HG02678 (cell line): ENCODE measurements at regions not wholly inside any gene's neighbourhood (a gene's known extent, or its start where the extent isn't known, plus 50 kb on each side); places are given as distances from the start of the nearest gene placed in this dataset.
"Not testable (repeated sequence)": the region's sequence is repeated elsewhere in the genome, so short reads cannot be mapped to it uniquely, and the experiment has no call there.

Experiments
- ATAC-seq: cut with Tn5 transposase; IDR thresholded peaks from one replicate; pipeline ENCODE4 v1.9.1; 2021; ENCODE audit warnings: mild to moderate bottlenecking, moderate library complexity; ENCODE audit not compliant: unreplicated experiment

DNA sequence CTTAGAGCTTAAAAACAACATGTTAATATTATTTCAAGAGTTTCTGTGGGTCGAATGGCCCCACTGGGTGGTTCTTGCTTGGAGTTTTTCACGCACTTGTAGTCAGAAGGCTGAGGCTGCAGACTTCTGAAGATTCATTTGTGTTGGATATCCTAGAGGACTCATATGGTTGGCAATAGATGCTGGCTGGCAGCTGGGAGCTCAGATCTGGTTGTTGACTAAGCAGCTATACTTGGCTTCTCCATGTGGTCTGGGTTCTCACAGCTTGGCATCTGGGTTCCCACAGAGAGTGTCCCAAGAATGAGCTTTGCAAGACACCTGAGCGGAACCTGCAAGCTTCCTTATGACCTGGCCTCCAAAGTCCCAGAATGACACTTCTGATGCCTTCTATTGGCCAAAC is 163.9 kb upstream of the ZC3H12C start:
- no peak for ATAC-seq

DNA sequence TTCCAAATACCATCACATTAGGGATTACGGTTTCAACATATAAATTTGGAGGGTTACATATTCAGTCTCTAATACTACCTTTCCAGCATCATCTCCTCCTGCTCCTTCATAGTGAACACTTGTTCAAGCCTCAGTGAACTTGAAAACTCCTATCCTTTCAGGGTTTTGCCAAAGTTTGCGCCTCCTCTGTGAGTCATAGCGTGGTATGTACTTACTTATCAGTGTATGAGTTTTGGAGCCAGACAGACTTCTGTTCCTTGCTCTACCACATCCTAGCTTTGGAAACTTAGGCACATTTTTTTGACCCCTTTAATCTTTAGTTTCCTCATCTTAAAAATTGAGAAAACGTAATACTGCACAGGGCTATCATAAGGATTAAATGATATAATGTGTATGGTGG is 160.1 kb upstream of the ZC3H12C start:
- no peak for ATAC-seq

DNA sequence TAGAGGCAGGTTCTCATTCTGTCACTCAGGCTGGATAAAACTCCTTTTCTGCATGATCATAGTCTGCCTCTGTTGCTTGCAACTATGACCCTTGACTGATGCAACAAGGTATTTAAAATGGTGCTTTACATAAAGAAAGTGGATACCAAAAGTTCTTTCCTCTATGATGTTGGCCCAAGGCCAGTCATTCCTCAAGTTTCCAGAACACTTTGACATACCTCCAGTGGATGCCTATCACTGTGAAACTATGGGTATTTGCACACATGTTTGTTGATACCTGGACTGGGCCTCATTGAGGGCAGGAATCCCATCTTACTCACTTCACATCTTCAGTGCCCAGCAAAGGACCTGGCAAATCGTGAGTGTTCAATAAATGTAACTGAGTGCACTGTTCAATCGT is 159.0 kb upstream of the ZC3H12C start:
- ATAC-seq, result no peak

DNA sequence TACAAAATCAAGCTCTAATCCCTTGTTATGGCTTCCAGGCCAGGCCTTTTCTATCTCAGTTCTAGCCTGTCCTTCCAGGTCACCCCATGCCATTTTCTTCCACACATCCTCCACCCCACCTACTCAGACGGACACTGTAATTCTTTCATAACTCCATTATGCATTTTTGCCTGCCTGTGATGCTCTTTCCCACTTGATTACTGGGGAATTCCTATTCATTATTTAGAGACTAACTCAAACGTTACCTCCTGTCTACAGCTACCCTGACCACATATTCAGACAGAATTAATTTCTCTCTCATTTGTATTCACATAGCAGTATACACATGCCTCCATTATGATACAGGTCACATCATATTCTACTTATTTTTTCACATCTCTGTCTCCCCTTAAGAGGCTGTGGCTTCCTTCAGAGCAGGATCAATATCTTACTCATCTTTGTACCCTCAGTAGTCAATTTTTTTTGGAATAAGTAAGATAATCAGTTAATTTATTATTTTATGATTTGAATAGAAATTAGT is 156.5 kb upstream of the ZC3H12C start:
- no peak for ATAC-seq

DNA sequence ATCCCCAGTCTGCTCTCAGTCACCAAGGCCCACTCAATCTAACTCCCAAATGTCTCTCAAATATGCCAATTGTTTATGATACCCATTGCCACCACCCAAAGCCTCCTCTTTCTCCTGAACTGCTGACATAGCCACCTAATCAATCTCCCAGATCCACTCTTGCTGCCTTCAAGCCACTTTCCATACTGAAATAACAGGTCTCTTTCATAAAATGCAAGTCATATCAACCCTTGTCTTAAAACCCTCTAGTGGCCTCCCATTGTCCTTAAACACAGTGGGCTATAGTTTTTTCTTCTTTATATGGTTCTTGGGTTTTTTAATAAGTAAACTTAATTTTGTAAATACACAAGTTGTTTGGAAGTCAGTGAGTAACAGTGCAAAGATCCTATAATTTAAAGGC is 155.2 kb upstream of the ZC3H12C start:
- ATAC-seq, result no peak

DNA sequence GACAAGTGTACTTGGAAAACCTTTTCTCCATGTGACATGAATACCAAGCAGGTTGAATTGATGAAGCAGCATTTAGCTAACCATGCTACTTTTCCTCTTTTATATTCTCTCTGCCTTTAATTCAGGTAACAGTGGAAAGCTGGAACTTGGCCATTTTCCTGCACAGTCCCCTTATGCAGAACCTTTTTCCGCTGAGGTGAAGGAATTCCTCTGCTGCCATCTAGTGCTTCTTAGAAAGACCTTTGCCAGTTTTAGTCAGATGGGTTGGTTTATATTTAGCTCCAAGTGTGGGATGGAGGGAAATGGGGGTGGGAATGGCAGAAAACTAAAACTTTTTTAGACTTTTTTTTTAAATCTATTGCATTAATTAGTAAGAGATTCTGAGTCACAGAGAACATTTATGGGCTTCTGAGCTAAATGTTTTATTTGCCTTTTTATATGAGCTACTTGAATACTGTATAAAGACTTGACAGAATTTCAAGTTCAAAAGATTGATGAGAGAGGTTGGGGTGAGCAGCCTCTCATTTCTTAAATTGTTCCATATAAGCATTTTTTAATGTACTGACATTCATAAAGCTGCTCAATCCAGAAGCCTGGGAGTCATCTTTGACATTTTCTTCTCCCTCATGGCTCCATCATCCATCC is 153.9 kb upstream of the ZC3H12C start:
- ATAC-seq, result peak; percentile 50

DNA sequence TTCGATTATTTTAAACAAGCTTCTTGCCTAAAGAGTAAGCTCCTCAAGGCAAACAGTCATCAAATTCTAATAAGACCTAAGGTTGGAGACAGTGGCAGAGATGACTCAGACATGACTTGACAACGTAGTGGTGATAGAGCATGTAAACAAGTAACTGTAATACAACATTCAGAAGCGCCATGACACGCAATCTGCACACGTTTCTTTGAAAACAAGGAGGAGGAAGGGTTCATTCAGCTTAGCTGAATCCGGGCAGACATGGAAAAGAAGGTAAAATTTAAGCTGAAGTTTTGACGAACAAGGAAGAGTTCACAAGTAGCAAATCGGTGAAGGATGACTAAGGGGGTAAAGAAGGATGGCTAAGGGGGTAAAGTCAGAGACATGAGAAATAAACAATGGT is 152.4 kb upstream of the ZC3H12C start:
- ATAC-seq, result no peak

DNA sequence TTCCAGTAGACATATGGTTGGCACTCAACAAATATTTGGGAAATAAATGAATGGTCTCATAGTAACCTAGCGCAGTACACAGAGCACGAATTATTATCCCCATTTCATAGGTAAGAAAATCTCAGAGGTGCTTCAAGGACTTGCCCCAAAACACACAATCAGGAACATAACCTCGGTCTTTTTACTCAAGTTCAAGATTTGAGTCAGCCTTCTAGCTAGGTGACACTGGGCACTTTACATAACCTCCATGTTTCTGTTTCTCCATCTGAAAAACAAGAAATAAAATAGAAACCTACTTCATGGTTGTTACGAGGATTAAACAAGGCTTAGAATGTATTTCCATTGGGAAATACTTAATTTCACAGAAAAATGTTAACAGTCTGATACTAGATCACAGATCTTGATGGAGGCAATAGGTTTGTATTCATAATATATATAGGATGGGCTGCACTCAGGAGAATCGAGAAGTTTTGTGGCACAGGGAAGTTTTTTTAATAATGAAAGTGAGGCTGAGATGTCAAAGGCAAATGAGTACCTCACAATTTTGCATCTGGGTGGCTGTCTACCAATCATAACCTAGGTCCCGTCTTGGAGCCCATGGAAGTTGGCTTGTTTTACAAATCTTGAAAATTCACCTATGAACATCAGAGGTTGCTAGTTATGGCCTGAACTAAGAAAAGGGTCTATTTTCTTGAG is 147.4 kb upstream of the ZC3H12C start:
- ATAC-seq, result peak; percentile 62

DNA sequence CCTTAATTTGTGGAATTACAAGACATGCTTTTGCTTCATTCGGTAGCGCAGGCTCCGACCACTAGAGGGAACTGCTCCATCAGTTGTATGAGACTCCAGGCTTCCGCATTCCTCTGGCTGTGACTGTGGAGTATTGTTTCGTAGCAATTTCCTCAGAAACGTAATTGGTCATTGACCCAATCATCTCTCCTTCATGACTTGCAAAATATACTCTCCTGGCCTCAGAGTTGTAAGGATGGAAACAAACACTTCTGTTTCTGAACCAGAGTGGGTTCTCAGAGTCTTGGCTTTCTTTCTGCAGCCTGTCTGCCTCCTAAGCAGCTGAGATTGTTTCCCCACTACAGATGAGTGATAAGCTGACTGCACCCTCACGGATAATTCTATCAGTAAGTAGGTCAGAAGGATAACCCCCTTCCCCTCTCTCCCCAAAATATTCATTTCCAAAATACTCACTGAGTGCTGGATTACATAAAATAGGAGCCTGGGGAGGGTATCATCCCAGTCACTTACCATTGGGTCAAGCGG is 146.8 kb upstream of the ZC3H12C start:
- peak; percentile 92 for ATAC-seq

DNA sequence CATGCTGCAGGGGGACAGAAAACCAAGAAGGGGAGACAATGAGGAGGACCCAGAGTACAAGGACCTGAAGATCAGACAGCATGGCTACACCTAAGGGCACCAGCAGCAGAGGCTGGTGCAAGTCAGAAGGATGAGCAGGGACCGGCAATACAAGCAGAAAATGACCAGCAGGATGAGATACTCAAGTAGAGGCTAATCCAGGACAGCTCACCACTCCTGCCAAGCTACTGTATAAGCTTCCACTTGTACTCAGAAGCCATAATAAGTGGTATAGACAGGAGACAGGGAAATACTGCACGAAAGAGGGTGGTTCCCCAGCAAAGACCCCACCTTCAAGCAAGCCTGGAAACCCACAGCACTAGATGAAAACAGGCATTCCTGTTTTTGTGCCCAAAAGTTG is 138.7 kb upstream of the ZC3H12C start:
- ATAC-seq, result no peak

DNA sequence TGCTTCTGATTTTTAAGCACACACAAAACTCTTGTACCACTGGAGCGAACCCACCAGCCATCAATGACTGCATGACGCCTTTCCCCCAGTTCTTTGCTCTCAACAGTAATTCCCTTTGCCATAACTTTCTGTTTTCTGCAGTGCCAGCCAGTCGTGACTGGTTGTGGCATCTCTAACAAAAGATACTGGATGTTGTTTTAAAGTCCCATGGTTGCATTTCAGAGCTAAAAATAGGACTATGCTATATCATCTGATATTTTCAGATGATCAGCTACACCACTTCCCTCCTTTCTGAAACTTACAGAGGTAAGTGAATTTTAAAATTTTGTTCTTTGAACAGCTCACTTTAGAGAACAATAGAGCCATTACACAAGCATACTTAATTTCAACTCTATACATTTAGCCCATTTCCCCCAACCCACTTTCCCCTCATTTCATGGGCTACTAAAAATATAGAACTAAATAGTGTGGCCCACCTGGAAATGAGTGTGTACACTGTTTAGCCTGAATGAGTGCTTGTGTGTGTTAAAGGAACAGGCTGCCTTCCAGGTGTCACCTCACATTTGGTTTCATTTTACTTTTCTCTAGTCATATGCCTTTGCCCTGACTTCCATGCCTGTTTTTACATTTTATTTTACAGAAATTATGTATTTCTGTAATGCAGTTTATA is 136.9 kb upstream of the ZC3H12C start:
- ATAC-seq, result peak; percentile 71

DNA sequence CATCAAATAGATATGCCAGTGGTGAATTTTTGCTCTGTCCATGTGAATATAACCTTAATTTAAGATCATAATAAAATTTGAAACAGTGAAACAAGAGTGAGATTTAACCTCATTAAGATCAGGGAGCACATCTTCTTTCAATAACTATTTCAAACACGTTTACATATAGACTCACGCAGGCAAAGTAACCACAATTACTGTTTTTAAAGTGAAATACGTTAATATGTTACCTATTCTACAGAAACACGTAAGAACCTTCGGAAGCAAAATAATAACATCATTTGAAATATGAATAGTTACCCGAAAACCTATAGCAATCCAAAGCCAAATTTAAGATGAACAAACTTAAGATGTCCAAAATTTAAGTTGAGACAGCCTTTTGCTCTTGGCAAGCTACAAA is 136.2 kb upstream of the ZC3H12C start:
- ATAC-seq, result peak; percentile 63

DNA sequence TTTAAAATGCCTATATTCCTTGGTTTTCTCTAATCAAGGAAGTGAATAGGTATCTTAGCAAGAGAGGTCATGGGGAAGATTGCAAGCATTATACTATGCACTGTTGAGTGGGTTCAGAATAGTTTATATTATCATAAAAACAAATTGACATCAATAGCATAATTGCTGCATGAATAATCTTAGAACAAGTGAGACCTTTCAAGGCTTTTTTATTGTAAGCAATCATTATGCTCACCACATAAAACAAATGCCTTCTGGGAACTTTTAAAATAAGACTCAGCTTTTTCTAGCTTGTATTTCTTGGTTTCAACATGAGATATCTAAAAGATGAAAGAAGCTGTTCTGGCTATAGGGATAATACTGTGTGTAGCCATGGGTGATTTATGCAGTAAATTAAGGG is 135.6 kb upstream of the ZC3H12C start:
- ATAC-seq, result no peak

DNA sequence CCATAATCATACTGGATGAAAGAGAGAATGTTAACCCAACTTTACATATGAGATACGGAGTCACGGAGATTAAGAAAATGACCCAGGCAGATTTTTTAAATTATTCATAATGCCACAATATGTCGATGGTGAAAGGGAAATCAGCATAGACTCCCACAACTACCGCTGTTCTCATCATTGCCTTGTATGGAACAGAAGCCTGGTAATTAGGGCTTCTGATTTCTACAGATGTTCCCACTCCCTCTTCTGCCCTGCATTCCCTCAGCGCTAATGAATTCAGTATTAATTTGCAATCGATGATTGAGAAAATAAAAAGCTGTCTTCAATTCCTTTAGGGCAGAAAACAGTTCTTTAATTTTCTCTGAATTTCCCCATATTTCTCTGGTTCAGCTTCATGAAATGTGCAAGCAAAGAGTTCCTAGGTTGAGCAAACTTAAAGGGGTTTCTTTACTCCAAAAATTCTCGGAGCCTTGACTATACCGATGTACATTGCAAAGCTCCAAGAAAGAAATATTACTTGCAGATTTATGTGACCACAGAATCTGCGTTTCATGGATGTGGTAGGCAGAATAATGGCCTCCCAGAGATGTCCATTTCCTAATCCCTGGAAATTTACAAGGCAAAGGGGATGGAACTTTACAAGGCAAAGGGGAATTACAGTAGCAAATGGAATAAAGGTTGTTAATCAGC is 134.9 kb upstream of the ZC3H12C start:
- no peak for ATAC-seq

DNA sequence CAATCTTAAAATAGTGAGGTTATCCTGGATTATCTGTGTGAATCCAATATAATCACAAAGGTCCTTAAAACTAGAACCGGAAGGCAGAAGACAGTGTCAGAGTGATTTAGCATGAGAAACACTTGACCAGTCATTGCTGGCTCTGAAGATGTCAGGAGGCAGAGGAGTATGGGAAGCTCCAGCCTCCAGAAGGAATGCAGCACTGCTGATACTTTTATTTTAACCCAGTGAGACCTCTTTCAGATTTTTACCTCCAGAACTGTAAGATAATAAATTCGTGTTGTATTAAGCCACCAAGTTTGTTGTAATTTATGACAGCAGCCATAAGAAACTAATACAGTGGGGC is 134.4 kb upstream of the ZC3H12C start:
- no peak for ATAC-seq

DNA sequence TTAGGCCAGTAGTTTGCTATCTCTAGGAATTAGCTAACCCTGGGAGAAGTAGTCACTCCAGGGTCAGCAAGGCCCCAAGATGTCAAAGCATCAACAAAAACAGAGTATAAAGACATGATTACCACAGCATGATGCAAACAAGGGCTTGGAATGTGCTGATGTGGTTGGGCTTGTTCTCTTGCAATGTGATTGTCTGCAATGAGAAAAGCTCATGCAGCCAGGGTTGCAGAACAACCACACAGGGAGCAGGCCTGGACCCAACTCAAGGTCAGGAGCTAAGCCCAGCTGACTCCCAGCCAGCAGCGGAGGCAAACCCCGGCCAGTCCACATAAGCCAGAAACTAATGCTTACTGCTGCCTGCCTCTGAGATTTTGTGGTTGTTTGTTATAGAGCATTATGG is 132.4 kb upstream of the ZC3H12C start:
- ATAC-seq, result no peak

DNA sequence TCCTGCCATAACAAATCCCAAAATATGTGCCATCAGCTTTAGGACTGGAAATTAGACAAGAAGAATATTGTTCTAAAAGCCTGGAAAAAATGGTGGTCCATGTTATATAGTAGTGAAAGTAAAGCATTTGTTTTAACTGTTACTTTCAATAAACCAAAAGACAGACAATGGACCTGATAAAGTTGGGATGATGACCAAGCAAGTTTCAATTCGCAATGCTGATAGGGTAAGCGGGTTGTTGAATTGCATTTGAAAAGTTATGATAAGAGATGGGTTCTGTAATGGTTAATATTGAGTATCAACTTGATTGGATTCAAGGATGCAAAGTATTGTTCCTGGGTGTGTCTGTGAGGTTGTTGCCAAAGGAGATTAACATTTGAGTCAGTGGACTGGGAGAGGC is 131.9 kb upstream of the ZC3H12C start:
- ATAC-seq, result no peak

DNA sequence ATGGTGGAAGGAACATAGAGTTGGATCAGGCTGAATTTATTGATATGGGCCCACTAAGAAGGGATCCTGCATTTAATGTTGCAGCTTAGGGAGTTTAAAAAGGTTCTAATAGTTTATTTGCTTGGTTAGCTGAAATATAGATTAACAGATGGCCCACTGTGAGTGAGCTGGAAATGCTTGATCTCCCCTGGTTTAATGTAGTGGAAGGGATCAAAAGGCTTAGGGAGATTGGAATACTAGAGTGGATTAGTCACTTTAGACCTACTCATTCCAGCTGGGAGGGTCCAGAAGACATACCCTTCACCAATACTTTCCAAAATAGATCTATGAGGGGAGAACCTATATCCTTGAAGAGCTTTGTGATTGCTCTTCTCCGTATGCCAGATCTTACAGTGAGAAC is 130.1 kb upstream of the ZC3H12C start:
- ATAC-seq, result no peak

DNA sequence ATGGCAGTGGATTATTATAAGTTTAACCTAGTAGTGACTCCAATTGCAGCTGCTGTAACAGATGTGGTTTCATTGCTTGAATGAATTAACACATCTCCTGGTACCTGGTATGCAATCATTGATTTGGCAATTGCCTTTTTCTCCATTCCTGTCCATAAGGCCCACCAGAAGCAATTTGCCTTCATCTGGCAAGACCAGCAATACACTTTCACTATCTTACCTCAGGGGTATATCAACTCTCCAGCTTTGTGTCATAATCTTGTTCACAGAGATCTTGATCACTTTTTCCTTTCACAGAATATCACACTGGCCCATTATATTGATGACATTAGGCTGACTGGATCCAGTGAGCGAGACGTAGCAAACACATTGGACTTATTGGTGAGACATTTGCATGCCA is 128.7 kb upstream of the ZC3H12C start:
- ATAC-seq, result no peak

DNA sequence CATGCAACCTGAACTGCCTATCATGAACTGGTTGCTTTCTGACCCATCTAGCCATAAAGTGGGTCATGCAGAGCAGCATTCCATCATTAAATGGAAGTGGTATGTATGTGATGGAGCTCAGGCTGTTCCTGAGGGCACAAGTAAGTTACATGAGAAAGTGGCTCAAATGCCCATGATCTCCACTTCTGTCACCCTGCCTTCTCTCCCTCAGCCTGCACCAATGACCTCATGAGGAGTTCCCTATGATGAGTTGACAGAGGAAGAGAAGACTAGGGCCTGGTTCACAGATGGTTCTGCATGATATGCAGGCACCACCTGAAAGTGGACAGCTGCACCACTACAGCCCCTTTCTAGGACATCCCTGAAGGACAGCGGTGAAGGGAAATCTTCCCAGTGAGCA is 127.7 kb upstream of the ZC3H12C start:
- not testable (repeated sequence) for ATAC-seq

DNA sequence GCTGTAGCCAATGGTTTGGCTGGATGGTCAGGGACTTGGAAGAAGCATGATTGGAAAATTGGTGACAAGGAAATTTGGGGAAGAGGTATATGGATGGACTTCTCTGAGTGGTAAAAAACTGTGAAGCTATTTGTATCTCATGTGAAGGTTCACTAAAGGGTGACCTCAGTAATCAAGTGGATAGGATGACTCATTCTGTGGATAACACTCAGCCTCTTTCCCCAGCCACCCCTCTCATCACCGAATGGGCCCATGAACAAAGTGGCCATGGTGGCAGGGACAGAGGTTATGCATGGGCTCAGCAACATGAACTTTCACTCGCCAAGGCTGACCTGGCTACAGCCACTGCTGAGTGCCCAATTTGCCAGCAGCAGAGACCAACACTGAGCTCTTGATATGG is 127.3 kb upstream of the ZC3H12C start:
- ATAC-seq, result not testable (repeated sequence)
